HEK293 (cell line): ENCODE measurements at regions not wholly inside any gene's neighbourhood (a gene's known extent, or its start where the extent isn't known, plus 50 kb on each side); places are given as distances from the start of the nearest gene placed in this dataset.

Experiments used
- GFI1B ChIP-seq: fragments of 450-650 bp; formaldehyde crosslinking; IDR thresholded peaks from 2 replicates; pipeline ENCODE4 v1.5.1; 2016; ENCODE audit warnings: missing biosample characterization, missing genetic modification characterization
- HOXA7 ChIP-seq: sonication (generic); formaldehyde crosslinking; IDR thresholded peaks from 2 replicates; pipeline ENCODE4 v1.8.1; 2022; ENCODE audit warnings: missing genetic modification reagents, borderline replicate concordance
- MEIS1 ChIP-seq: sonication (generic); formaldehyde crosslinking; IDR thresholded peaks from 2 replicates; pipeline ENCODE4 v1.8.1; 2022; ENCODE audit warnings: missing genetic modification reagents, mild to moderate bottlenecking, borderline replicate concordance
- OSR2 ChIP-seq: fragments of 450-650 bp; formaldehyde crosslinking; IDR thresholded peaks from 2 replicates; pipeline ENCODE4 v1.5.1; 2016; ENCODE audit warnings: missing biosample characterization, missing genetic modification characterization
- PRDM1 ChIP-seq: fragments of 450-650 bp; formaldehyde crosslinking; IDR thresholded peaks from 2 replicates; pipeline ENCODE4; 2016; ENCODE audit warnings: missing biosample characterization, missing genetic modification characterization
- SP2 ChIP-seq: fragments of 450-650 bp; formaldehyde crosslinking; IDR thresholded peaks from 2 replicates; pipeline ENCODE4 v1.5.1; 2016; ENCODE audit warnings: missing biosample characterization, missing genetic modification characterization
- YY1 ChIP-seq: fragments of 450-650 bp; formaldehyde crosslinking; IDR thresholded peaks from 2 replicates; pipeline ENCODE4 v1.5.1; 2018; ENCODE audit warnings: missing biosample characterization, missing genetic modification characterization
- ZEB2 ChIP-seq: fragments of 450-650 bp; formaldehyde crosslinking; IDR thresholded peaks from 2 replicates; pipeline ENCODE4 v1.5.1; 2016; ENCODE audit warnings: missing biosample characterization, missing genetic modification characterization
- ZFP3 ChIP-seq: fragments of 450-650 bp; formaldehyde crosslinking; IDR thresholded peaks from 2 replicates; pipeline ENCODE4 v1.5.1; 2016; ENCODE audit warnings: low read depth, missing biosample characterization, missing genetic modification characterization
- ZNF112 ChIP-seq: fragments of 450-650 bp; formaldehyde crosslinking; IDR thresholded peaks from 2 replicates; pipeline ENCODE4 v1.5.0; 2017; ENCODE audit warnings: missing biosample characterization, missing genetic modification characterization
- ZNF121 ChIP-seq: fragments of 450-650 bp; formaldehyde crosslinking; IDR thresholded peaks from 2 replicates; pipeline ENCODE4 v1.5.1; 2016; ENCODE audit warnings: missing biosample characterization, missing genetic modification characterization
- ZNF140 ChIP-seq: fragments of 450-650 bp; formaldehyde crosslinking; IDR thresholded peaks from 2 replicates; pipeline ENCODE4 v1.5.1; 2016; ENCODE audit warnings: missing biosample characterization, missing genetic modification characterization
- ZNF211 ChIP-seq: fragments of 450-650 bp; formaldehyde crosslinking; IDR thresholded peaks from 2 replicates; pipeline ENCODE4 v1.5.1; 2016; ENCODE audit warnings: low read depth, missing biosample characterization, missing genetic modification characterization
- ZNF239 ChIP-seq: fragments of 450-650 bp; formaldehyde crosslinking; IDR thresholded peaks from 2 replicates; pipeline ENCODE4 v1.5.1; 2016; ENCODE audit warnings: missing biosample characterization, missing genetic modification characterization
- ZNF324 ChIP-seq: fragments of 450-650 bp; formaldehyde crosslinking; IDR thresholded peaks from 2 replicates; pipeline ENCODE4 v1.5.1; 2016; ENCODE audit warnings: missing biosample characterization, missing genetic modification characterization
- ZNF350 ChIP-seq: fragments of 450-650 bp; formaldehyde crosslinking; IDR thresholded peaks from 2 replicates; pipeline ENCODE4 v1.5.0; 2017; ENCODE audit warnings: missing biosample characterization, mild to moderate bottlenecking, missing genetic modification characterization
- ZNF394 ChIP-seq: fragments of 450-650 bp; formaldehyde crosslinking; IDR thresholded peaks from 2 replicates; pipeline ENCODE4 v1.5.1; 2016; ENCODE audit warnings: missing biosample characterization, missing genetic modification characterization, mild to moderate bottlenecking, moderate library complexity, borderline replicate concordance
- ZNF423 ChIP-seq: fragments of 450-650 bp; formaldehyde crosslinking; IDR thresholded peaks from 2 replicates; pipeline ENCODE4 v1.5.1; 2016; ENCODE audit warnings: missing biosample characterization, missing genetic modification characterization
- ZNF530 ChIP-seq: fragments of 450-650 bp; formaldehyde crosslinking; IDR thresholded peaks from 2 replicates; pipeline ENCODE4 v1.5.1; 2016; ENCODE audit warnings: low read depth, missing biosample characterization, missing genetic modification characterization
- ZNF610 ChIP-seq: fragments of 450-650 bp; formaldehyde crosslinking; IDR thresholded peaks from 2 replicates; pipeline ENCODE4 v1.5.1; 2016; ENCODE audit warnings: missing biosample characterization, missing genetic modification characterization, borderline replicate concordance
- ZNF654 ChIP-seq: fragments of 450-650 bp; formaldehyde crosslinking; IDR thresholded peaks from 2 replicates; pipeline ENCODE4 v1.5.1; 2016; ENCODE audit warnings: low read depth, missing biosample characterization, missing genetic modification characterization
- ZNF670 ChIP-seq: fragments of 450-650 bp; formaldehyde crosslinking; IDR thresholded peaks from 2 replicates; pipeline ENCODE4 v1.5.1; 2016; ENCODE audit warnings: missing biosample characterization, missing genetic modification characterization, low read depth
- ZNF776 ChIP-seq: fragments of 450-650 bp; formaldehyde crosslinking; IDR thresholded peaks from 2 replicates; pipeline ENCODE4 v1.5.0; 2017; ENCODE audit warnings: missing biosample characterization, missing genetic modification characterization, borderline replicate concordance
- TF ChIP-seq, protein P1 (sequence below): fragments of 450-650 bp; formaldehyde crosslinking; IDR thresholded peaks from 2 replicates; pipeline ENCODE4 v1.5.1; 2016; ENCODE audit warnings: missing biosample characterization, missing genetic modification characterization
- TF ChIP-seq, protein P2 (sequence below): fragments of 450-650 bp; formaldehyde crosslinking; IDR thresholded peaks from 2 replicates; pipeline ENCODE4 v1.5.1; 2016; ENCODE audit warnings: missing biosample characterization, missing genetic modification characterization, low read depth
- TF ChIP-seq, protein P3 (sequence below): fragments of 450-650 bp; formaldehyde crosslinking; IDR thresholded peaks from 2 replicates; pipeline ENCODE4 v1.5.1; 2016; ENCODE audit warnings: missing biosample characterization, missing genetic modification characterization
- TF ChIP-seq, protein P4 (sequence below): fragments of 450-650 bp; formaldehyde crosslinking; IDR thresholded peaks from 2 replicates; pipeline ENCODE4 v1.5.1; 2016; ENCODE audit warnings: missing biosample characterization, missing genetic modification characterization
- TF ChIP-seq, protein P5 (sequence below): fragments of 450-650 bp; formaldehyde crosslinking; conservative IDR thresholded peaks from 2 replicates; pipeline ENCODE4 v1.5.1; 2016; ENCODE audit warnings: low read depth, missing biosample characterization, missing genetic modification characterization

DNA sequence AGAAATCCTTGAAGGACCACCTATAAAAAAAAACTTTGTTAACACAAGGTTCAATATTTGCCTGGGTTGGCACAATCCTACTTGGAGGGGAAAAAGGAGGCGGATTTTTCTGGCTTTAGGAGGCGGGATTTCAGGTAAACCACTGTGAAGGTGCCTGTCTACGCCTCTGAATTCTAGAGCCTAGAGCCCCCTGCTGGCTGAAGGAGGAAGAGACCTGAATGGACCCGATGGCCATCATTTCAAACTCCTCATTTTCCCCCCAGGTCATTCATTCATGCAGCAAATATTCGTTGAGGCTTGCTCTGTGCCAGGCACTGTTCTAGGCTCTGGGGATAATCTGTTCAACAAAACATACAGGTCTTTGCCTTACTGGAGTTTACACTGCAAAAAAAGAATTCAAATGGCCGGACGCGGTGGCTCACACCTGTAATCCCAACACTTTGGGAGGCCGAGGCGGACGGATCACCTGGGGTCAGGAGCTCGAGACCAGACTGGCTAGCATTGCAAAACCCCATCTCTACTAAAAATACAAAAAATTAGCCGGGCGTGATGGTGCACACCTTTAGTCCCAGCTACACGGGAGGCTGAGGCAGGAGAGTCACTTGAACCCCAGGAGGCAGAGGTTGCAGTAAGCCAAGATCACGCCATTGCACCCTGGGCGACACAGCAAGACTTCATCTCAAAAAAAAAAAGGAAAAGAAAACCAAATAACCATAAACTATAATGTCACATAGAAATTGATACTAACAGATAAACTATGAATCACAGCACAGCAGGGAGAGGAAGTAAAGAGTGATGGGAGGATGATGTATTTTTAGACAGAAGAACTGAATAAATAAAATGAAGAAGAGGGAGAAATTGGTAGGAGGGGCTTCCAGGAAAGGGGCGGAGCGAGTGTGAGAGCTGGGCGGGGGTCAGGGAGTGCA, 90.1 kb upstream of the NFE2L3 start (continued):
- TF ChIP-seq YY1 (tag by site-specific recombination) (0 out of 2 replicates have a peak, but pooled peaks have one; percentile 20), GFI1B (0 out of 2 replicates have a peak, but pooled peaks have one; percentile 22), ZNF121 (tag by site-specific recombination) (no peak), ZNF211 (tag by site-specific recombination) (no peak), ZNF140 (tag by site-specific recombination) (no peak), ZNF112 (tag by site-specific recombination) (no peak), ZNF610 (no peak), ZNF776 (tag by site-specific recombination) (no peak), ZNF239 (tag by site-specific recombination) (no peak), ZNF350 (tag by site-specific recombination) (no peak), ZNF324 (tag by site-specific recombination) (no peak), SP2 (peak; percentile 11; the same call in 1 of the 2 replicates), ZNF654 (tag by site-specific recombination) (peak; percentile 51), HOXA7 (CRISPR knock-in tag) (no peak), MEIS1 (CRISPR knock-in tag) (no peak), PRDM1 (tag by site-specific recombination) (no peak), OSR2 (tag by site-specific recombination) (peak; percentile 46; the same call in 1 of the 2 replicates), ZNF670 (tag by site-specific recombination) (no peak), ZNF394 (tag by site-specific recombination) (no peak), ZEB2 (tag by site-specific recombination) (peak; percentile 56; the same call in 1 of the 2 replicates), ZNF423 (tag by site-specific recombination) (0 out of 2 replicates have a peak, but pooled peaks have one; percentile 55), ZFP3 (no peak), ZNF530 (no peak)
- TF ChIP-seq, protein P1, sequence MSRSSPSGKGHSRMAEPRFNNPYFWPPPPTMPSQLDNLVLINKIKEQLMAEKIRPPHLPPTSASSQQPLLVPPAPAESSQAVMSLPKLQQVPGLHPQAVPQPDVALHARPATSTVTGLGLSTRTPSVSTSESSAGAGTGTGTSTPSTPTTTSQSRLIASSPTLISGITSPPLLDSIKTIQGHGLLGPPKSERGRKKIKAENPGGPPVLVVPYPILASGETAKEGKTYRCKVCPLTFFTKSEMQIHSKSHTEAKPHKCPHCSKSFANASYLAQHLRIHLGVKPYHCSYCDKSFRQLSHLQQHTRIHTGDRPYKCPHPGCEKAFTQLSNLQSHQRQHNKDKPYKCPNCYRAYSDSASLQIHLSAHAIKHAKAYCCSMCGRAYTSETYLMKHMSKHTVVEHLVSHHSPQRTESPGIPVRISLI (tag by site-specific recombination): no peak
- TF ChIP-seq, protein P2, sequence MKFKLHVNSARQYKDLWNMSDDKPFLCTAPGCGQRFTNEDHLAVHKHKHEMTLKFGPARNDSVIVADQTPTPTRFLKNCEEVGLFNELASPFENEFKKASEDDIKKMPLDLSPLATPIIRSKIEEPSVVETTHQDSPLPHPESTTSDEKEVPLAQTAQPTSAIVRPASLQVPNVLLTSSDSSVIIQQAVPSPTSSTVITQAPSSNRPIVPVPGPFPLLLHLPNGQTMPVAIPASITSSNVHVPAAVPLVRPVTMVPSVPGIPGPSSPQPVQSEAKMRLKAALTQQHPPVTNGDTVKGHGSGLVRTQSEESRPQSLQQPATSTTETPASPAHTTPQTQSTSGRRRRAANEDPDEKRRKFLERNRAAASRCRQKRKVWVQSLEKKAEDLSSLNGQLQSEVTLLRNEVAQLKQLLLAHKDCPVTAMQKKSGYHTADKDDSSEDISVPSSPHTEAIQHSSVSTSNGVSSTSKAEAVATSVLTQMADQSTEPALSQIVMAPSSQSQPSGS (tag by site-specific recombination): peak; percentile 34; the same call in 1 of the 2 replicates
- TF ChIP-seq, protein P3, sequence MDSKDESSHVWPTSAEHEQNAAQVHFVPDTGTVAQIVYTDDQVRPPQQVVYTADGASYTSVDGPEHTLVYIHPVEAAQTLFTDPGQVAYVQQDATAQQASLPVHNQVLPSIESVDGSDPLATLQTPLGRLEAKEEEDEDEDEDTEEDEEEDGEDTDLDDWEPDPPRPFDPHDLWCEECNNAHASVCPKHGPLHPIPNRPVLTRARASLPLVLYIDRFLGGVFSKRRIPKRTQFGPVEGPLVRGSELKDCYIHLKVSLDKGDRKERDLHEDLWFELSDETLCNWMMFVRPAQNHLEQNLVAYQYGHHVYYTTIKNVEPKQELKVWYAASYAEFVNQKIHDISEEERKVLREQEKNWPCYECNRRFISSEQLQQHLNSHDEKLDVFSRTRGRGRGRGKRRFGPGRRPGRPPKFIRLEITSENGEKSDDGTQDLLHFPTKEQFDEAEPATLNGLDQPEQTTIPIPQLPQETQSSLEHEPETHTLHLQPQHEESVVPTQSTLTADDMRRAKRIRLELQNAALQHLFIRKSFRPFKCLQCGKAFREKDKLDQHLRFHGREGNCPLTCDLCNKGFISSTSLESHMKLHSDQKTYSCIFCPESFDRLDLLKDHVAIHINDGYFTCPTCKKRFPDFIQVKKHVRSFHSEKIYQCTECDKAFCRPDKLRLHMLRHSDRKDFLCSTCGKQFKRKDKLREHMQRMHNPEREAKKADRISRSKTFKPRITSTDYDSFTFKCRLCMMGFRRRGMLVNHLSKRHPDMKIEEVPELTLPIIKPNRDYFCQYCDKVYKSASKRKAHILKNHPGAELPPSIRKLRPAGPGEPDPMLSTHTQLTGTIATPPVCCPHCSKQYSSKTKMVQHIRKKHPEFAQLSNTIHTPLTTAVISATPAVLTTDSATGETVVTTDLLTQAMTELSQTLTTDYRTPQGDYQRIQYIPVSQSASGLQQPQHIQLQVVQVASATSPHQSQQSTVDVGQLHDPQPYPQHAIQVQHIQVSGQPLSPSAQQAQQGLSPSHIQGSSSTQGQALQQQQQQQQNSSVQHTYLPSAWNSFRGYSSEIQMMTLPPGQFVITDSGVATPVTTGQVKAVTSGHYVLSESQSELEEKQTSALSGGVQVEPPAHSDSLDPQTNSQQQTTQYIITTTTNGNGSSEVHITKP (tag by site-specific recombination): peak; percentile 70; the same call in 1 of the 2 replicates
- TF ChIP-seq, protein P4, sequence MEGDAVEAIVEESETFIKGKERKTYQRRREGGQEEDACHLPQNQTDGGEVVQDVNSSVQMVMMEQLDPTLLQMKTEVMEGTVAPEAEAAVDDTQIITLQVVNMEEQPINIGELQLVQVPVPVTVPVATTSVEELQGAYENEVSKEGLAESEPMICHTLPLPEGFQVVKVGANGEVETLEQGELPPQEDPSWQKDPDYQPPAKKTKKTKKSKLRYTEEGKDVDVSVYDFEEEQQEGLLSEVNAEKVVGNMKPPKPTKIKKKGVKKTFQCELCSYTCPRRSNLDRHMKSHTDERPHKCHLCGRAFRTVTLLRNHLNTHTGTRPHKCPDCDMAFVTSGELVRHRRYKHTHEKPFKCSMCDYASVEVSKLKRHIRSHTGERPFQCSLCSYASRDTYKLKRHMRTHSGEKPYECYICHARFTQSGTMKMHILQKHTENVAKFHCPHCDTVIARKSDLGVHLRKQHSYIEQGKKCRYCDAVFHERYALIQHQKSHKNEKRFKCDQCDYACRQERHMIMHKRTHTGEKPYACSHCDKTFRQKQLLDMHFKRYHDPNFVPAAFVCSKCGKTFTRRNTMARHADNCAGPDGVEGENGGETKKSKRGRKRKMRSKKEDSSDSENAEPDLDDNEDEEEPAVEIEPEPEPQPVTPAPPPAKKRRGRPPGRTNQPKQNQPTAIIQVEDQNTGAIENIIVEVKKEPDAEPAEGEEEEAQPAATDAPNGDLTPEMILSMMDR: peak; percentile 37; the same call in 1 of the 2 replicates
- TF ChIP-seq, protein P5, sequence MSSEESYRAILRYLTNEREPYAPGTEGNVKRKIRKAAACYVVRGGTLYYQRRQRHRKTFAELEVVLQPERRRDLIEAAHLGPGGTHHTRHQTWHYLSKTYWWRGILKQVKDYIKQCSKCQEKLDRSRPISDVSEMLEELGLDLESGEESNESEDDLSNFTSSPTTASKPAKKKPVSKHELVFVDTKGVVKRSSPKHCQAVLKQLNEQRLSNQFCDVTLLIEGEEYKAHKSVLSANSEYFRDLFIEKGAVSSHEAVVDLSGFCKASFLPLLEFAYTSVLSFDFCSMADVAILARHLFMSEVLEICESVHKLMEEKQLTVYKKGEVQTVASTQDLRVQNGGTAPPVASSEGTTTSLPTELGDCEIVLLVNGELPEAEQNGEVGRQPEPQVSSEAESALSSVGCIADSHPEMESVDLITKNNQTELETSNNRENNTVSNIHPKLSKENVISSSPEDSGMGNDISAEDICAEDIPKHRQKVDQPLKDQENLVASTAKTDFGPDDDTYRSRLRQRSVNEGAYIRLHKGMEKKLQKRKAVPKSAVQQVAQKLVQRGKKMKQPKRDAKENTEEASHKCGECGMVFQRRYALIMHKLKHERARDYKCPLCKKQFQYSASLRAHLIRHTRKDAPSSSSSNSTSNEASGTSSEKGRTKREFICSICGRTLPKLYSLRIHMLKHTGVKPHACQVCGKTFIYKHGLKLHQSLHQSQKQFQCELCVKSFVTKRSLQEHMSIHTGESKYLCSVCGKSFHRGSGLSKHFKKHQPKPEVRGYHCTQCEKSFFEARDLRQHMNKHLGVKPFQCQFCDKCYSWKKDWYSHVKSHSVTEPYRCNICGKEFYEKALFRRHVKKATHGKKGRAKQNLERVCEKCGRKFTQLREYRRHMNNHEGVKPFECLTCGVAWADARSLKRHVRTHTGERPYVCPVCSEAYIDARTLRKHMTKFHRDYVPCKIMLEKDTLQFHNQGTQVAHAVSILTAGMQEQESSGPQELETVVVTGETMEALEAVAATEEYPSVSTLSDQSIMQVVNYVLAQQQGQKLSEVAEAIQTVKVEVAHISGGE: no peak
